ENCODE measurements at regions not wholly inside any gene's neighbourhood (a gene's known extent, or its start where the extent isn't known, plus 50 kb on each side); places are given as distances from the start of the nearest gene placed in this dataset.
A peak's percentile ranks its signal among the peaks of the same experiment; 100 is the strongest.
"Not testable (repeated sequence)": the region's sequence is repeated elsewhere in the genome, so short reads cannot be mapped to it uniquely, and the experiment has no call there.

- no peak for DNase-seq
These were observed 372.3 kb upstream of the MON1B start for GRCh38 chr16:76818606-76819181.

- no peak for DNase-seq
These were observed 371.6 kb upstream of the MON1B start for GRCh38 chr16:76819226-76819916.

- no peak for DNase-seq
These were observed 366.8 kb upstream of the MON1B start for GRCh38 chr16:76824221-76824620.

DNA sequence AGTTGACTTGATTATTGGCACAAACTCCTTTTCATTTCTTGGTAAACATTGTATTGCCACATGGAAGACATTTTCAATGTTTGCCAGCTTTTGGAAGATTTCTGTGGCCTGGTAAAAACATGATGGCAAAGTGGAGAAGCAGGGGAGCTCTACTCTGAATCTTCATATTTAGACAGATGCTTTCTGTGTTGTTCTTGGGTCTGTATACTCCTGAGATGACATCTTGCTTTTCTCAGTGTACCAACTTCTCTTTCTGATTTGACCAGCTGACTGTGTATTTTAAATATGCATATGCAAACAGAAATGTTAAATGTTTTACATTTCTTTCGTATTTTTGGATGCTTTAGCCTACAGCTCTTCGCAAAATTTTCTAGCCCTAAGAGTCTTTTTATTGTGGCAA is 366.2 kb upstream of the MON1B start:
- DNase-seq, result no peak

- no peak for DNase-seq
These were observed 355.7 kb upstream of the MON1B start for GRCh38 chr16:76835339-76835738.

DNA sequence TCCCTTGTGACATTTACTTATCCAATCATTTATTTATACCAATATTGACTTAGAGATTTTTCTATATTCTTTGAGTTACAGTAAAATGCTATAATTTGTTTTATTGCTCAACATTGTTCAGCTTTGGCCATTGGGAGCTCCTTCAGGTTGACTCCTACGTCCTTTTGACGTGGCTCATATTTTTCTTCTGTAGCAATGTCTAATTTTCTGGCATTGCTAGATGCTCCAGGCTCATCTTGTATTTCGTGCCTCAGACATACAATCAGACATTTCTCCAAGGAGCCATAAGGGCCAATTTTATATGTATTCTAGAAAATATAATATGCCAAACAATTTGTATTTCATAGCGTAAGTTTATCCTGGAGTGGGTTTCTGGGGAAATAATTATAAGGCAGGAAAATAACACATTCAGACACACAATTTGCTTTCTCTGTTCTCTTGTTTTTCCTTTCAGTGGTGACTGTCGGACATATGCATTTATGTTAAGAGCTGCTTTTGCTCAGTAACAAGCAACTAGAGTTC is 355.1 kb upstream of the MON1B start:
- DNase-seq, result no peak

DNA sequence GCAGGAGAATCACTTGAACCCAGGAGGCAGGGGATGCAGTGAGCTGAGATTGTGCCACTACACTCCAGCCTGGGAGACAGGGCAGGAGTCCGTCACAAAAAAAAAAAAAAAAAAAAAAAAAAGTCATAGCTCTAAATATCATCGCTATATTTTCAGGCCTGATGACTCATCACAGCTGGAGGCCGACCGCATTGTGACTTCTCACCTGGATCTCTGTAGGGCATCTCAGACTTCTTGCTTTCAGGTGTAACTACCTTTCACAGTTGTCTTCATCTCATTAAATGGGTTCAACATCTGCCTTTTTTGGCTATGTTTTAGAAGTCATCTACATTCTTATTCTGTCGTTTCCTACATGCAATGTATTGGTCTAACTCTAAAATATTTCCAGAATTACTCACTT is 353.1 kb upstream of the MON1B start:
- DNase-seq, result no peak

DNA sequence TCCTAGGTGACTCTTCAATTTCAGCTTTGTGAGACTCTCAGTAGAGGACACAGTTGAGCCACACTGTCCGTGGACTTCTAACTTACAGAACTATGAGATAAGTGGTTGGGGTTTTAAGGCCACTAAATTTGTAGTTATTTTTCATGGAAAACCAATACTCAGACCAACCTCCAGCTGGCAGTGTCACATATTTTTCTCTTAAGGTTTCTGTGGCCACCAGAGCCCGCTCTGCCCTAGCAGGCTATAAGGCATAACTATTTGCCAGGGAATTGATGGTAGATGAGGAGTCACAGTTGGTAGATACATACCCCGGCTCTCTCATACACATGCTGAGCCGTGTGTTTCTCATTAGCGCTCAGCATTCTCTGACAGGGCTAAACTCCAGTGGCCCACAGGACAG is 336.8 kb upstream of the MON1B start:
- no peak for DNase-seq

DNA sequence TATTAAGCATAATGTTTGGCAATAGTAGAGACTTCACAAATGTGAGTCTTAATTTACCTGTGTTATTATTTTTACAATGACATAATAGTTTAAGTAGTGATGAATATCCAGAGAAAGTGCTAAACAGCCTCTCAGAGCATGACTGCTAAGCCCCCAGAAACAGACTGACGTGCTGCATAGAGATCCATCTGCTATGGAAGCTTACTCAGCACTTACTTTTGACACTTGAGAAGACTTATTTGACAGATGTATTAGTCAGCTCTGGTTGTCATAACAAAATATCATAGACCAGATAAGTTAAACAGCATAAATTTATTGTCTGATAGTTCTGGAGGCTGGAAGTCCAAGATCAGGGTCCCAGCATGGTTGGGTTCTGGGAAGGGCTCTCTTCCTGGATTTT is 334.9 kb upstream of the MON1B start:
- no peak for DNase-seq

DNA sequence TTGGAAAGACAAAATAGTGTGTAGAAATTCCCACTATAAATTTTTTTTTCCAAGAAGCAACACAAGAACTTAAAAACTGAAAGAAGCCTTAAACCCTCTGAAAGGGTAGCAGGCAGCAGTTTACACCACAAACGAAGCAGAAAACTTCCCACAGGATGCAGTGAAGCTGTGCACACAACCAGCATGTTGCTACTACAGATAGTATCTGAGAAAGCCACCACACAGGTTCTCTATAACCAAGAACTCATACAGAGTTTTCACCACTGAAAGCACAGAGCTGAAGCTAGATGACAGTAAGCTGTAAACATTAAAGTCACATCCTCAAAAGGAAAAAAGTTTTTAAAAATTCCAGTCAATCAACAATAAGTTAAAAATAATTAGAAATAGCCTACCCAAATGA is 333.6 kb upstream of the MON1B start:
- DNase-seq, result no peak

DNA sequence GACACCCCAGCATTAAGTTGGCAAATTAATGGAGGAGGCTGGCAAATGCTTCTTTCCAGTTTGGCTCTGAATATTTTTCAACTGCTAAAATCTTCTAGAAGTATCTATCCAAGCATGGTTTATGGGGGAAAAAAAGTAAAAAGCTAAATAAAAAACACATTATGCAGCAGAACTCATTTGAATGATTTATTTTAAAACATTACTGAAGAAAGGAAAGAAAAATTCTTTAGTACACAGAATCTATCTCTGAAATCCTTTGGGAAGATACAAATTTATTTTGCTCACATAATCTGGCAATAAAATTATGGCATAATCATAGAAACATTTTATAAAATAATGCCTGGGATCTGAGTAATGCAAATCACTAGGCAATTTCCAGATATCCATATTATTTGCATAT is 328.1 kb upstream of the MON1B start:
- DNase-seq, result no peak

DNA sequence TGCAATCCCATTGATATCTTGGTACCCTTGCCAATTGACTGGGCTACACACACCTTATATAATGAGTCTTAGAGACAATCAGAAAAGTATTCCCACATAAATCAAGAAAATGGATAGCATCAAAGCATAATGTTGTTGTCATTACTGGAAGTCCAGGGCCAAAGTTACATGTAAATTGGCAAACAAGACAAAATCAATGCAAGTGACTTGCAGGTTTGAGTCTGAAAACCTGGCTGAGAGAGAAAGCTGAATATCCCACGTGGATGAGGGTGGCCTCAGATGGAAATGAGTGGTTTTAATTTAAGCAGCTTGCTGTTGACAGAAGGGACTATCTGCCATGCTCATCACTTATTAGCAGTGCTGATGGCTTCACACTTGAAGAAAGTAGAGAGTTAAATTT is 324.0 kb upstream of the MON1B start:
- DNase-seq, result no peak

- no peak for DNase-seq
These were observed 315.1 kb upstream of the MON1B start for GRCh38 chr16:76875898-76876297.

GRCh38 chr16:76879420-76879819 is 311.6 kb upstream of the MON1B start:
- DNase-seq, result no peak

GRCh38 chr16:76880523-76880922 is 310.5 kb upstream of the MON1B start:
- DNase-seq, result not testable (repeated sequence)

- DNase-seq, result no peak
These were observed 308.9 kb upstream of the MON1B start for GRCh38 chr16:76882105-76882504.

GRCh38 chr16:76883076-76883475 is 307.9 kb upstream of the MON1B start:
- DNase-seq, result no peak

DNA sequence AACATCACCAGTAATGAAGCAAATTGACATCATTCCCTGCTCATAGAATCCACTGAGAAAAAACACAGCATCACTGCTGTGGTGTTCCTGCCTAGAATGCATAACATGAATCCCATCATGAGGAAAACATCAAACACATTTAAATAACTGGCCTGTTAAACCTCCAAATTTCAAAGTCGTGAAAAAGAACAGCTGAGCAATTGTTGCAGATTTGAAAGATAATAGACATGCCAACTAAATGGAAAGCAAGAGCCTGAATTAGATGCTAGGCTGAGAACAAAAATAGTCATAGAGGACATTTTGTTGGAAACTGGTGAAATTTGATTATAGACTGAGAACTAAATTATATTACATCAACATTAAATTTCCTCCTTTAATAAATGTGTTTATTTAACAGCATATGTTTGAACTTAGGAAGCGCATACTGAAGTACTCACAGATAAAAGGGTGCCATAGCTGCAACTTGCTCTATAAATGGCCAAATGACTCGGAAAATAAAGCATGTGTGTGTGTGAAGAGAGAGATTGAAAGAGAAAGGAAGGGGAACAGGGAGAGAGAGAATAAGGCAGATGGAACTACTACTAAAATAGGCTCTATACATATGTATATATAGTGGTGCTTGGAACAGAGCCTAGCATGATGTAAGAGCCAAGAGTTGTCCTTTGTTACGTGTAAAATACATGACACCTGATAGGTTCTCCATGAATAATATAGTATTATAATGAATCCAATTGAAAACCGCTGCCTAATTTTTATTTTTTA is 305.0 kb upstream of the MON1B start:
- no peak for DNase-seq

DNA sequence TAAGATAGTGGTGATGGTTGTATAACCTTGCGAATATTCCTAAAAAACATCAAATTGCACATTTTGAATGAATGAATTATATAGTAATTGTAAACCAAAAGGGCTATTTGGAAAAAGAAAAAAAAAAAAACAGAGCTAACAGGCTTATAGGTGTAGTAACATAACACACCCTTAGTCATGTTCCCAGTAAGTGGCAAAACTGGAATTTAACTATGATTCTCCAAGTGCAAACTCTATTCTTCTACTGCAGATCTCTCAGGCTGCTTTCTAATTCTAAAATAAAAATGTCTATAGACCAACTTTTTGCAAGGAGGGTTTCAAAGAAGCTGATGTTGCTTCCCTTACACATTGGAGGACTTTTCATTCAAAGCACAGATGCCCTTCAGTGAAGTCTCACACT is 293.2 kb upstream of the MON1B start:
- no peak for DNase-seq

GRCh38 chr16:76899767-76900166 is 291.2 kb upstream of the MON1B start:
- no peak for DNase-seq

- no peak for DNase-seq
These were observed 290.4 kb upstream of the MON1B start for GRCh38 chr16:76900285-76901263.

- DNase-seq, result no peak
These were observed 284.4 kb upstream of the MON1B start for GRCh38 chr16:76906552-76906951.

DNA sequence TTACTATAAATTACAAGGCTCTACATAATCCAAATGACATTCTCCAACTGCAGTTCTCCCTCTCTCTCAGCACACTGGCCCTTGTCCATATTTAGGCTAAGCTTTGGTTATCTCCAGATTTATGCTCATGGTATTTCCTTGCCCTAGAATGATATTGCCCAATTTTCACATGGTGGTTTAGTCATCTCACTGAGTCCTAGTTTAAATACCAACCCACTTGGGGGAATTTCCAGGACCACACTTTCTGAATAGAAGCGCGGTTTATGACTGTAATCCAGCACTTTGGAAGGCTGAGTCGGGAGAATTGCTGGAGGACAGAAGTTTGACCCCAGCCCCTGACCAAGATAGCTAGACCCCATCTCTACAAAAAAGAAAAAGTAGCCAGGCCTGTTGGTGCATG is 280.1 kb upstream of the MON1B start:
- DNase-seq, result peak; percentile 21

Data from inflammatory macrophage treated with lipopolysaccharide for 4 hours (primary cell).